NCI-H345 (cell line): ENCODE measurements at regions not wholly inside any gene's neighbourhood (a gene's known extent, or its start where the extent isn't known, plus 50 kb on each side); places are given as distances from the start of the nearest gene placed in this dataset.

Experiments
- DNase-seq: peaks from one replicate; lab custom pipeline; 2025; lab: John Stamatoyannopoulos, UW

DNA sequence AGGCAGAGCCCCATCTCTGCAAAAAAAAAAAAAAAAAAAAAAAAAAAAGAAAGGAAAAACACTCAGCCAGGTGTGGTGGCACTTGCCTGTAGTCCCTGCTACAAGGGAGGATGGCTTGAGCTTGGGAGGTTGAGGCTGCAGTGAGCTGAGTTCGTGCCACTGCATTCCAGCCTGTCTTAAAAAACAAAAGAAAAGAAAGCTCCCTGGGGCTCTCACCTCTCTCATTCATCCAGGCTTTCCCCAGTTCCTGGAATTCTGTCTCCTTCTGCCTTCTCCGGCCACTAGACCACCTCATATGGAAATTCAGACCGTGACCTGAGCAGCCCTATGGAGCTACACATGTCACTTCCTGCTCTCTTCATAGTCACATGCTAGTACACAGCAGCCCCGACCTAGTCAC, 101.1 kb upstream of the TAB2 start:
- DNase-seq: no peak

DNA sequence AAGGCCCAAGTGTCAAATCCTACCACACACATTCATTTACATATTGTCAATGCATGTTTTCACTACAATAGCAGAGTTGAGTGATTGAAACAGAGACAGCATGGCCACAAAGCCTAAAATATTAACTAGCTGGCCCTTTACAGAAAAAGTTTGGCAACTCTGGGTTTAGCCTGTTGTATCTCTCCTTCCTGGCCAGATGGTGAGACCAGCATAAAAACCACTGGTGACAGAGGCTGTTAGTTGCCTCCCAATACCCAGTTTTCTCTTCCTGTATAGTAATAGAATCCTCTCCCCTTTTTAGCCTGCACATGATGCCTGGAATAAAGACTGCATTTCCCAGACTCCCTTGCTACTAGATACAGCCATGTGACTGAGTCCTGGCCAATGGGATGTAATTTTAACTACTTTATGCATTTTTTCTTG, 100.0 kb upstream of the TAB2 start:
- DNase-seq: no peak

- no peak for DNase-seq
Measured at GRCh38 chr6:149218471-149218870, 99.0 kb upstream of the TAB2 start.

- no peak for DNase-seq
Measured at GRCh38 chr6:149218915-149219314, 98.6 kb upstream of the TAB2 start.

DNA sequence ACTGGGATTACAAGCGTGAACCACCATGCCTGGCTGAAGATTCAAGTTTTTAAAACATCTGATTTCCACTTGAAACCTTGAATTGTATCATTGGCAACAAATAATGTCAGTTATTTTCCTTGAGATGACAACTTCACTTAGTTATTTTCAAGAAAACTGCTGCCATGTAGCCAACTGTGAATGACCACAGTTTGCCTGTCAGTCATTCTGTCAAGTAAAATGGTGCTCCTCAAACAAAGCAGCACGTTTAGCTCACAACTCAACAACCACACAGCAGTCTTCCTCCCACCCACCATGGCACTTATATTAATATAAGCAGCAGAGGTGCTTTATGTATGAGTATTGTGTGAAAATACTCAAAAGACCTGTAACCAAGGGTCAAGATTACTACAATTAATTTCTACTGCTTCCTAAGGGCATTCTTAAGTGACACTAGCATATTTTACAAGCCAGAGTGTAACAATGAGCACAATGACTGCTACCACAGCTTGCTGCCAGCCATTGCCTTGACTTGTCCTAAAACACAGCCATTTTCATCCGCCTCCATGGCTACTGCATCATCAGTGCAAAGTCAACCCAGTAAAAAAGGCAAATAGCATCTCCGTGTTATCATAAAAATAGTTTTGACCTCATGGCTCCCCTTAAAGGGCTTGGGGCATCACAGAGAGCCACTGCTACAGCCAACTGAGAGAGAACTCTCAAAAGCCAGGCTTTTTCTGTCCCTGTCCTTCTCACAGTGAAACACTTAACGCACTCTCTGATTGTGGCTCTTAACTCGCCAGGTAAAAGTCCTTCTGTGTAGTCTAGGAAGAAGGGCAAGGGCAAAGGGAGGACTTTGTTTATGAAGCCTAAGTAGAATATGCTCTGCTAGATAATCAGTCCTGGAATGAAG, 96.4 kb upstream of the TAB2 start:
- DNase-seq: no peak

DNA sequence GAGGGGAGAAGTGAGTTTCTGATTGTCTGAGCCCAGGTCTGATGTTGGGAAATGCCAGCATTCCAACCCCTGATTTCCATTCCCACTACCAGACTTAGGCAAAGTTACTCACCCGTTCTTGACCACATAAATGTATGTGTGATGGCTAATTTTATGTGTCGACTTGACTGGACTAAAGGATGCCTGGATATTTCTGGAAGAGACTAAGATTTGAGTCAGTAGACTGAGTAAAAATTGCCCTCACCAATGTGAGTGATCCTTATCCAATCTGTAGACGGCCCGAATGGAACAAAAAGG, 95.8 kb upstream of the TAB2 start:
- no peak for DNase-seq

- DNase-seq: no peak
Measured at GRCh38 chr6:149223120-149223903, 94.2 kb upstream of the TAB2 start.

DNA sequence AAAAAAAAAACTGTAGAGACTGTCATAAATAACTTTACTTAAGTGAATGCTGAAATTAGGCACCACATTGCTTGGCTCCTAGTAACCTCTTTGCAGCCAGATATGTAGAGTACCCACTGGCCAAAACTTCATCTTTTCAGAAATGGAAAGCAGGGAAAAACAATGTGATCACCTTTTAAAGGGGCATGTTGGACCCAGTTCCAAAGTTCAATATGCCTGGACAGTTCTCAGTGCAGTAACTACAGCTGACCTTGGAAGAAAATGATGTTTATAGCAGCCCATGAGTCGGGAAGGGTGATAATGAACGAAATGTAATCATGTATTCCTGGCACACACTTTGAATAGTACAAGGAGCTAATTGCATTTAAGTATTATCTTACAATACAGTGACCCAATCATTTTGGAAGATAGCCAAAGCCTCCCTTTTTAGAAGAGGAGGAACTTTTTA, 93.6 kb upstream of the TAB2 start:
- no peak for DNase-seq

- no peak for DNase-seq
Measured at GRCh38 chr6:149224399-149224798, 93.1 kb upstream of the TAB2 start.

- no peak for DNase-seq
Measured at GRCh38 chr6:149225370-149225769, 92.1 kb upstream of the TAB2 start.

DNA sequence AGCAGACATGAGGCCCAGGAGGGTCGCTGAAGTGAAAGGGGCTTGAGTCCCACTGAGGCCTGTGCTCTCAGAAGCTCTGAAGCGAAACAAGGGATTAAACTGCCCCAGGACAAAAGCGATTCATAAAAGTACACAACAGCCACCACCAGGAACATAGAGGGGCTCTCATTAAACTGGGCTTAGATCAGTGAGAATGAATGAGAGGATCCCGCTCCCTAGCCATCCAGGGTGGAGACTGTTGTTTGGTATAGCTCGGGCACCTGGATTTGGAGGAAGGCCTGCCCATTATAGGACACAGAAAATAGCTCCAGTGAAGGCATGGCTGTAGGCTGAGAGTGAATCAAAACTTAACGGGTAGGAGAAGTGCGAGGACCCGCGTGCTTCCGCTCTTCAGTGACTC, 91.6 kb upstream of the TAB2 start:
- DNase-seq: no peak

- no peak for DNase-seq
Measured at GRCh38 chr6:149227796-149228195, 89.7 kb upstream of the TAB2 start.

DNA sequence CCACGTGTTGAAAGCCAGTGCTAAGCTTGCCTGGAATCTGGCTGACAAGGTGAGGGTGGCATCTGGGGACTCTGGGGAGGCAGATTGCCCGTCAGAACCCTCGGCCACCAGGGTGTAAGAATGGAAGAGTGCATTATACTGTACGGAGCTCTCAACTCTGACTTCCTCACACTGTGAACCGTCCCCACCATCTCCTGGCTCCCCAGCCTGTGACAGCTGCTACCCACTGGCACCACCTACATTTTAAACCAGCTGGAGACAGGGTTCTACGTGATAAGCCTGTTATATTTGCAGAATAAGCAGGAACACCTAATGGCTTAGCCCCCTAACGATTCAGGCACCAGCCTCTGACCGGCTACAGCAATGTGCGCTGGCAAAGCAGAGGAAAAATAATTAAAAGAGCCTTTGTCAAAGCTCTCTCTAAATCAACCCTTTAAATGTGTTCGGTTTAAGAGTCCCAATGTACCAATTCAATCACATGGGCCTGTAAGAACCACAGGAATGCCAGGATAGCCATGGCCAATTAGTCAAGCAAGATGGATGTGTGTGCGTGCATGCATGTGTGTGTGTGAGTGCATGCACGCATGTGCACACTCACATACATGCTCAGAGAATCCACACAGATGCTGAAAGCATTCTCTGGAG, 89.1 kb upstream of the TAB2 start:
- no peak for DNase-seq

DNA sequence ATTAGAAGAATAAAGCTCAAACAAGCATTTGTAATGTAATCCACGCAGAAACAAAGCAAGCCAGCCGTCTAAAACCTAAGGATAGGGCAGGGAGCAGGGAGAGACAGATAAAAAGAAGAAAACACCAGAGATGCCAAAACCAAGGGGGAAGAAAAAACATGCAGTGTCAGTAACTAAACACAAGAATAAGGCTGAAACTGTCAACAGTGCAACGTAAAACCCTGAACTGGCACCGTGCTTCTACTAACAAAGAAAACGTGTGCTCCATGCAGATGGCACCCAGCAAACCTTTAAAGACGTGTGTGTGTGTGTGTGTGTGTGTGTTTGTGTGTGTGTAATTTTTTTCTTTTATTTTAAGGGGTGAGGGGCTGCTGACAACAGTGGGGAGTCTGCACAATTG, 88.4 kb upstream of the TAB2 start:
- no peak for DNase-seq

DNA sequence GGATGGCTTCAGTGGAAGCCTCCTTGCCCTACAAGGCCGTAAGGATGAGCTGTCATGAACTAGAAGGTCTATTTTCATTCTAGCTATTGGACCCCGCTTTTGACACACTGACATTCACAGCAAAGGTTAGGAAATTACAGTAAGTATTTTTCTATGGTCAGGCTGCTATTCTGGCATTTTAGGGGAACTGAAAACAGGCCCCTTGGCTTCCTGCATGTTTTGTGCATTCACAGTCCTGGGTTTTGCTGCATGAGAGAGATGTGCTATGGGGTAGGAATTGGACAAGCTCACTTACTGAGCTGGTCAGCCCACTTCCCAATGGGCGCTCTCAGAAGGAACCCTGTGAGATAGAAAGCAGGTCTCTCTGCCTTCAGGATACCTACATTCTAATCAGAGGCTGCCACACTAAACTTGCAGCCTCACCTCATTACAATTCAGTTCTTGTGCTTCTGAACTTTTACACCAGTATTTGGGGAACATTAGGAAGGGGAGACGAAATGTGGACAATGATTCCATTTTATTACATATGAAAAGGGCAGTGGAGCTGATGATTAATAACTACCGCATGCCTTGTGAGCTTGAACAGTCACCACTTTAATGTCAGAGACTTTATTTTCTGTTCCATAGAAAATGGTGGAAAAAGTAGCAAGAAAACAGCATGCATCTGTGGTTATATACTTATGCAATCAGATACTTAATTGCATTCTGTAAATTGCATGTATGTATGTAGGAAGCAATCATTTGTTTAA, 86.6 kb upstream of the TAB2 start:
- no peak for DNase-seq

- DNase-seq: no peak
Measured at GRCh38 chr6:149231778-149232177, 85.7 kb upstream of the TAB2 start.

DNA sequence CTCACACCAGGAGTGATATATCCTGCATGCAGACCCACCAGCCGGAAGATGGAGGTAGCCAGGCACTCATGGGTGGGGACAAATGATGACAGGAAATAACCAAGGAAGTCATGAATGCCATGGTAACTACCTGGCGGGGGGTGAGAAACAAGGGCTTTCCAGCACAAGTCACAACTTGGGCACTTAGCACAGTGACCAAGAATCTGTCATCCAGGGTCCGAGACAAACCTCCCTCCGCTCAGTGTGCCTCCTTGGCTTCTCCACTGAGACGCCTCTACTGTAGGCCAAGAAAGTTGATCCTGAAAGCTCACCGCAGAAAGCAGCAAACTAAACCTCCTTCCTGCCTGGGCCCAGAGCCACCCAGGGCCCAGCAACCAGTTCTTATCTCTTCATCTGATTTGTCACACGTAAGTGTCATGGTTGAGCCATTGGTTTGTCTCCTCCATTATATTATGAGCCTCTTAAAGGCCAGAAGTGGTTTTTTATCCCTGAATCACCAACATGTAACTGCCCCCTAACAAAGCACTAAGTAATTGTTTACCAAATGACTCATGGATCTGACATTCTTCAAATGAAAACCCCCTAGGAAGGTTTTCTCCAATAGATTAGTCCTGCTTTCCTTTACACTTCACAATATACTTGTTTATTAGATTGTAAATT, 84.3 kb upstream of the TAB2 start:
- DNase-seq: peak; percentile 33

DNA sequence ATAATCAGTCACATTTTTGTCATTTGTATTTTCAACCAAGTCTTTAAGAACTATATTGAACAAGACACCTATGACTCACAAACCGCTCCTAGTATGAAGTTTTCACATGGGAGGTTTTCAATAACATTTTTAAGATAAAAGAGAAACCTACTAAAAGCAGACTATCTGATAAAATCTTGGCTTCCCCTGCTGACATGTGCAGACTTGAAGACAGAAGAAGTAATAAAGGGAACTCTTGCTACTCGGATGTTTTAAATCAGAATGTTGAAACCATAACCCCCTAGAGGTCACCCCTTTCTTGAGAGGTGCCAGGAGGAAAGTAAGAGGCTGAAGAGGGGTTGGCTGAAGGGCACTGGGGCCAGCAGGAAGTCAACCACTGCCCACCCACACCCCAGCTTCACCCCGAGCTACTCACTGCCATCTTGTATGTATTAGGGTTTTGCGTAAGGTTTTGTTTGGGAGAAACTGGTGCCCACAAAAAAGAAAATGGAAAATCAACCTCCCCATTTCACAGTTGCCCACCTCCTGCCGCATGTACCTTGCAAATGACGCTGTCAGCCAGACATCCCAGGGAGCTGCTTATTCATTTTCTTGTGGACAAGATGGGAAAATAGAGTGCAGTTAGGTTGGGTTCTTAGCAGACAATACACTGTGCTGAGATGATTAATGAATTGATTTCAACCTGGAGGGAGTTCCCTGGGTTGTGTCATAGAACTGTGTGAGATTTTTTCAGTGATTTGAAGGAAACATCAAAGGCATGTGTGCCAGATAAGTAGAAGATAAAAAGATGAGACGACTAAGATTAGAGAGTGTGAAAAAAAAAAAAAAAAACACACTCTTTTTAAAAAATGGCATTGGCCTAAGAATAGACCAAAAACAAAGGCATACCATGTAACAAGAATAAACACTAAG, 83.2 kb upstream of the TAB2 start:
- no peak for DNase-seq

DNA sequence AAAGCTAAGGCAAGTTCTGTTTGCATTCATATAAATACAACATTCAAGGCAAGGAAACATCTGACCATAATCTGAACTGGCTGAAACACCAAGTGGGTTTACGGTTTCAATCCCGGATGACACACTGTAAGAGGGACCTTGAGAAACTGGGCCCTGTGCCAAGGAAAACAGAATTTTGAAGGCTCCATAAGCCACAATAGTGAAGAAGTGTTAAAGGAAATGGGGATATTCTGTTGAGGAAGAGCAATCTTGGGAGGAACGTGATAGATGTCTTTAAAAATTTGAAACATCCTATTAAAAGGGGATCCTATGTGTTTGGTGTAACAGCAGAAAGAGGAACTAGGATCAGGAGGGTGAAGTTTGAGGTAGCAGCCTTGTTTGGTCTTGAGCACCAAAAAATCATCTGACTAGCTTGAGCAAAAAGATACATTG, 82.4 kb upstream of the TAB2 start:
- DNase-seq: peak; percentile 26

GRCh38 chr6:149236589-149236988, 80.9 kb upstream of the TAB2 start:
- DNase-seq: no peak

DNA sequence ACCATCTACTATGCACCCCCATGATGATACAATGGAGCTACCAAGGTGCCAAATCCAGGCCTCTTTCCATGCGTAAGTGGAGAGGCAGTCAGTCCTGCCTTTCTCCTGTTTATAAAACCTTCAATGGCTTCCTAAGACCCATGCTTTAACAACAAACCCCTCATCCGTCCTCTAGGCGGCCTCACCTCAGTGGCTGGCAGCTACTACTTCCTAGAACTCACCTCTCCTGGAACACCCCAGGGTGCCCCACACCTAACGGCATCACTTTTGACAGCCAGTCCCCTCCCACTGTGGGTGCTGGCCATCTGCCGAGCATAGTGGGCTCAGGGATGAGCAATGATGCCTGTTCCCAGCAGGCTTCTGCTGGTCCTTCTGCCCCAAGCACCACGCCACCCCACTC, 80.0 kb upstream of the TAB2 start:
- no peak for DNase-seq
